Adrenal gland (tissue), 5 donors: ENCODE measurements at regions not wholly inside any gene's neighbourhood (a gene's known extent, or its start where the extent isn't known, plus 50 kb on each side); places are given as distances from the start of the nearest gene placed in this dataset.

Experiments used
- CTCF ChIP-seq, 6 experiments: fragments of 450-650 bp in 4 of 6; fragments of 200-600 bp in 2 of 6; sonication (generic) in 1 of 6; IDR thresholded peaks; 1 replicate in 5 of 6; 2 replicates in 1 of 6; pipeline versions ENCODE4 v1.5.1 to v1.8.0; 2016 to 2021; ENCODE audit warnings: antibody characterized with exemption in 6 of 6, mild to moderate bottlenecking in 2 of 6, moderate library complexity in 1 of 6
- POLR2A ChIP-seq, 2 donors: fragments of 450-650 bp; IDR thresholded peaks; one replicate each; pipeline ENCODE4 v1.6.1; 2017; ENCODE audit warnings: antibody characterized with exemption in 2 of 2, mild to moderate bottlenecking in 2 of 2, moderate library complexity in 1 of 2
- donor health status: DM: no; HTN: no; CAD: no.

GRCh38 chr21:27024971-27025370, 58.1 kb upstream of the ADAMTS5 start:
- no peak for TF ChIP-seq CTCF (IDR thresholded peaks at IDR 0.05)
- no peak for TF ChIP-seq POLR2A (IDR thresholded peaks at IDR 0.05)
